Endothelial cell of umbilical vein (primary cell): ENCODE measurements at regions not wholly inside any gene's neighbourhood (a gene's known extent, or its start where the extent isn't known, plus 50 kb on each side); places are given as distances from the start of the nearest gene placed in this dataset.

Experiments
- CTCF ChIP-seq, 2 donors: IDR thresholded peaks; 1 replicate in 1 of 2; 2 replicates in 1 of 2; pipeline ENCODE4 v1.5.1; 2011; ENCODE audit warnings: low read length in 2 of 2, mild to moderate bottlenecking in 2 of 2, moderate library complexity in 2 of 2, control low read depth in 1 of 2, inconsistent platforms in 1 of 2, low read depth in 1 of 2; ENCODE audit not compliant: insufficient read depth in 1 of 2; ENCODE audit errors: extremely low read depth in 1 of 2
- POLR2A ChIP-seq: IDR thresholded peaks from 2 replicates; pipeline ENCODE4 v1.6.1; 2012; ENCODE audit warnings: low read depth, mild to moderate bottlenecking, control low read depth, low read length
- POLR2AphosphoS5 ChIP-seq: IDR thresholded peaks from 2 replicates; pipeline ENCODE4 v1.6.1; 2012; ENCODE audit warnings: low read depth, mild to moderate bottlenecking, control low read depth, low read length, moderate library complexity; ENCODE audit not compliant: insufficient read depth

- no peak for TF ChIP-seq POLR2A
- TF ChIP-seq CTCF (IDR thresholded peaks at IDR 0.05; ENCODE audit: extremely low read depth in 1 of 2, insufficient read depth in 1 of 2, low read depth in 1 of 2, low read length in 2 of 2), result no peak
- TF ChIP-seq POLR2AphosphoS5, result no peak
These were observed 201.3 kb downstream of the AKAP7 start for GRCh38 chr6:131336596-131336995.
